Amniotic stem cell (primary cell): ENCODE measurements at regions not wholly inside any gene's neighbourhood (a gene's known extent, or its start where the extent isn't known, plus 50 kb on each side); places are given as distances from the start of the nearest gene placed in this dataset.

ENCODE experiments used
- DNase-seq: peaks from one replicate; lab custom pipeline; 2025; lab: John Stamatoyannopoulos, UW

GRCh38 chr1:30271401-30272276 lies 451.7 kb downstream of the MATN1 start:
- DNase-seq, result no peak

DNA sequence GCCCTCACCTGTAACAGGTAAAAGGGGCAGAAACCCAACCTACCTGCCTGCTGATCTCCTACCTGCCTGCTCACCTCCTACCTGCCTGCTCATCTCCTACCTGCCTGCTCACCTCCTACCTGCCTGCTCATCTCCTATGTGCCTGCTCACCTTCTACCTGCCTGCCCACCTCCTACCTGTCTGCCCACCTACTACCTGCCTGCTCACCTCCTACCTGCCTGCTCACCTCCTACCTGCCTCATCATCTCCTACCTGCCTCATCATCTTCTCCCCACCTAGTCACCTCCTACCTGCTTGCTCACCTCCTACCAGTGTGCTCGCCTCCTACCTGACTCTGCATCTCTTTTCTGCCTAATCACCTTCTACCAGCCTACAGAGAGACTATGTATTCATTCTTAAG lies 452.9 kb downstream of the MATN1 start:
- DNase-seq, result no peak

DNA sequence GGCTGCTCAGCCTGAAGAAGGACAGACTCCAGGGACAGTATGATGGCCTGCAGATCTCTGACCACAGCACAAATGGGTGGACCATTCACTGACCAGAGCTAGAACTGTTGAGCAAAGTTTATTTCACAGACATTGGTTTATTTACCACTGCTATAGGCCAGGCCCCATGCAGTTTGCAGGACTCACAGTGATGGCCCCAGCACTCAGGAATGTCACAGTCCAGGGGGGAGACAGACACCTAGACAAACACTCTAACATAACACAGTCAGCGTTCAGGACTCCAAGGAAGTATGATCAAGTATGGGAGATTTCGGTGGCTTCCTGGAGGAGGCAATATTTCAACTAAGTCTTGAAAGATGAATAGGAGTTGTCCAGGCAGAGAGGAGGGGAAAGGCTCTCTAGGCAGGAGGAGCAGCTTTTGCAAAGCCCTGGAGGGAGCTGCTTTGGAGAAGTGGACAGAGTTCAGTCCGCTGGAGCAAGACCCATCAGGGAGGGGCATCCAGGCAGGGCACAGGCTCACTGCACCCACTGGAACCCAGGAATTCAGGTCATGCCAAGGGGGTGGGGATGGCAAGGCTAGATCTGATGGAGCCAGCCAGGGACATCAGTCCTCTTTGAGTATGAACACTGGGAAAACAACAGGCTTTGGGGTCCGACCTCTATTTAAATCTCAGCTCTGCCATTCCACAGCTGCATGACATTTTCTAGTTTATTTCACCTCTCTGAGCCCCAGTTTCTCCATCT lies 454.3 kb downstream of the MATN1 start:
- no peak for DNase-seq

DNA sequence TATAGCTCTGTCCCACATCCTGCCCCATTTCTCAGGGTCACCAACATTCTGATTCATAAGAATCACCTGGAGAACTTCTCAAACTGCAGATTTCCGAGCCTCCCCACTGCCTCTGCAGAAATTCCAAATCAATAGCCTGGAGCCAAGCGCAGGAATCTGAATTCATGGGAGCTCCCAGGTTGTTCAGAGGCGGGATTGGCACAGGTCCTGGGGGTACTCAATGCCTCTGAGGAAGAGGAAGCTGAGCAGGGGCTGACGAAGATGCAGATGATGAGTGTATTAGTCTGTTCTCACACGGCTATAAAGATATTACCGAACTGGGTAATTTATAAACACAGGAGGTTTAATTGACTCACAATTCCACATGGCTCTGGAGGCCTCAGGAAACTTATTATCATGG lies 455.5 kb downstream of the MATN1 start:
- no peak for DNase-seq

- DNase-seq, result no peak
These were observed 456.3 kb downstream of the MATN1 start for GRCh38 chr1:30267046-30267445.

DNA sequence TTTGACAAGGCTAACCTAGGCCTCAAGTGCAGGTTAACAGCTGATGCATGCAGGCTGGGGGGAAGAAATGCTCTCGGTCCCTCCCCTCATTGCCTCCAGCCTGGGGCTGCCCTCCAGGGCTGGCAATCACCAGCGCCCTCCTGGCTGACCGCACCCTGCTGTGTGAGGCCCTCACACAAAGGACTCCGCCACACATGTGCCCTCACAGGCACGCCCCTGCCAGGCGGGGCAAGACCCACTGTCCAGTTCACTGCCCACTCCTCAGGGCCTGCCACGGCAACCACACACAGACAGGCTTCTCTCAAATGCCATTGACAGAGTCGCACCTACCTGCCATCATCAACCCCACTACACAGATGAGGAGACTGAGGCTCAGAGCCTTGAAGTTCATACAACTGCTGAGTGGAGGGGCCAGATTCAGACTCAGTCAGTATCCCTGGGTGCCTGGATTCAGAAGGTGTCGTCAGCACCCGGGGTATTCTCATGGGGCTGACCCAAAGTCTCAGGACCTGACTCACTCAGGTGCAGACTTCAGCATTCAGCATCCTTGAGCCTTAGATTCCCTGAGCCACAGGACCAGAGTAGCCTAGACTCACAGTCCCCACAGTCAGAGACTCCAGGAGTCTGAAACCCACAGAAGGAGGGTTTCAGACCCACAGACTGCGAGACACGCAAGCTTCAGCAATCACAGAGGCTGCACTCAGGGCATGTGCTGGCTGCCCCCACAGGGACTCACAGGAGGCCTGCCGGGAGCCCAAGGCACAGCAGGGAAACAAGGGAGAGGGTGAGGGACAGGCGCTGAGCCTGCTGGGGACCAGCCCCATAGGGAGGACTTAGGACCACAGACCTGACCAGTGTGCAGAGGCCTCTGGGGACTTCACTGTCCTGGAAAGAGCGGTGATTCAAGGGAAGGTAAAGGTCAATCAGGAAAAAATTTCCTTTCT lies 458.0 kb downstream of the MATN1 start:
- DNase-seq, result no peak

DNA sequence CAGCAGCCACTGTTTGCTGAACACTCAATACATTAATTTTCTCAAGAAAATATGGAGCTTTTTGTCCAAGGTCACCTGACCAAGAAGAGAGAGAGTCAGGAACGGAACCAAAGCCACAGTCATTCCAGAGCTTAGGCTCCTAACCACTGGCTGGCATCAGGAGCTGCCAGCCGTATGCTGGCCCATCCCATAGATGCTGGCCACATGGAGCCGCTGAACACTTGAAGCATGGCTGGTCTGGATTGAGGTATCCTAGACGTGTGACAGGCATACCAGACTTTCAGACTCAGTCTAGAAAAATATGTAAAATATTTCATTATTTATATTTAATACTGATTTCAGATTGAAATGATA lies 458.7 kb downstream of the MATN1 start:
- no peak for DNase-seq

DNA sequence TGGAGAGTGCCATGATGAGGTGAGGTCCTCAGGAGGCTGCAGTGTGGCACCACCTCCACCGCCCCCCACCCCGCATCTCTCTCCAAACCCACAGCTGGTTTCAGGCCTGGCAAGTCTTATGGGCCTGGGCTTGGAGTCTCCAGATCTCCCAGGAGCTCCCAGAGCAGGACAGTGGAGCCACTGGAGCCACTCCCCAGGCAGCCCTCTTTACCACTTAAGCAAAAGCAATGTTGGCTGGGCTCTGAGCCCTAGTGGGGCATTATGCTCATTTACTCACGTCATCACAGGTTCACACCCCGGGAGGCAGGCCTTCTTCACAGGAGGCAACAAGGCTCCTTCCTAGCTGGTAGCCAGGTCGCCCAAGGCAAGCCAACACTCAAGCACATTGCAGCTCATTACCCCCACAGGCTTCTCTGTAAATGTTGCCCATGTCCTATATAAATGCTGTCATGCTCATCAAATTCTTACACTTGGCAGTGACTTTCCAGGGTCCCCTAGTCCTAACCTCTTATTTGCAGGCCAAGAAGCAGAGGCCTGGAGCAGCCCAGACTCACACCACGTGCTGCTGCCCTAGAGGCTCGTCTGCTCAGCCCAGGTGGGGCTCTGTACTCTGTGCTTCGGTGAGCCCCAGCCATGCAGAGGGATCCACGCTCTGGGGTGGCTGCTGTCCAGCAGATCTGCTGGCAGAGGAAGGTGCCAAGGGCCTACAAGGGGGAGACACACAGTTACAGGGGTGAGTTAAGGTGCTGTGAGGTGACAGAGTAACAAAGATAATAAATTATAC lies 459.3 kb downstream of the MATN1 start:
- DNase-seq, result no peak

DNA sequence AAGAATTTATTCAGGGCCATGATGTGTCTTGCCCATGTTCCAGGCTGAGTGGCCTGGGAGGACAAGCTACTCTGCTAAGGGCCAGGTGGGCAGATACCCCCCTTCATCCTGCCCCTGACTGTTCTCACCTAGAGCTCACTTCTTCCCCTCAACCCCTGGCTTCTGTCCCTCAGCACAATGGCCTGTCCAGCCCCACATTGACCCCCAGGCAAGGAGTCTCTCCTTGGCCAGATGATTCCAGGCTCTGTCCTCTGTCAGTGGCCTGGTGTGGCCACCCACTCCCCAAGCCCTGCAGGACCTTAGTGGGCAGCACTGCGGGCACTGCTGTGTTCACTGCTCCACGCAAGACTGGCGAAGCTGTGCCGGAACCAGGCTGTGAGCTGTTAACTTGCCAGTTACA lies 460.0 kb downstream of the MATN1 start:
- DNase-seq, result no peak

DNA sequence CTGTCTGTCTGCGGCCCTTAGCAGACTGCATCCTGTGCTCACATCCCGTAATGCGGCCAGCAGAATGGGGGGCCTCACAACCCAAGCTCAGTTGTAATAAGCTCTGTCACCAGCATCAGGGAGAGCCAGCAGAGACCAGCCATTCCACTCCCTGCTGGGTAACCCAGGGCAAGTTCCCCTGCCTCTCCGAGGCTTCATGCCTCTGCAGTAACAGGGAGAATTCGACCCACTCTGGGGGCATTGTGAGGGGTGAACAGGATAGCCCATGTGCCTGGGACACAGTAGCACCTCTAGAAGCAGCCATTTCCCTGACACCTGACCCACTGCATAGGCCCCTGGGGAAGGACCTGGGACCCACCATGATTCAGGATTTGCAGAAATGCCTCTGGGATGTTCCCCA lies 461.2 kb downstream of the MATN1 start:
- DNase-seq, result no peak

GRCh38 chr1:30260318-30260717 lies 463.1 kb downstream of the MATN1 start:
- no peak for DNase-seq

DNA sequence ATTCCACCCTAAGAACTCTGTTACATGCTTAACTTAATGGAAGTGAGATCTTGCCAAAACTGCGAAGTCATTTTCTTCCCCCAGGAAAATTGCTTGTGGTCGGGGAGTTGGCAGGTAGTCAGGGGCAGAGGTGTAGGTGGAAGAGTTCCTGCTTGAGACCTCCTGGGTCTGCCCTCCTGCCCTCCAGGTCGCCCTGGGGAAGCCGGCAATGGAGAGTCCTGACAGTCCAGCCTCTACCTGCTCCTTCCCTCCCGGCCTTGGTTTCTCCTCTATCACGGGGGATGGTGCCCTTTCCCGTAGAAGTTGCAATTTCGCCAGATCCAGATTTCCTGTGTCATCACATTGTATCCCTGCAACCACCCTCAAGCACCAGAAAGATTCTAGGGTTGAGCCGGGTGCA lies 463.8 kb downstream of the MATN1 start:
- no peak for DNase-seq

GRCh38 chr1:30258876-30259275 lies 464.5 kb downstream of the MATN1 start:
- DNase-seq, result no peak

GRCh38 chr1:30258471-30258870 lies 464.9 kb downstream of the MATN1 start:
- no peak for DNase-seq

DNA sequence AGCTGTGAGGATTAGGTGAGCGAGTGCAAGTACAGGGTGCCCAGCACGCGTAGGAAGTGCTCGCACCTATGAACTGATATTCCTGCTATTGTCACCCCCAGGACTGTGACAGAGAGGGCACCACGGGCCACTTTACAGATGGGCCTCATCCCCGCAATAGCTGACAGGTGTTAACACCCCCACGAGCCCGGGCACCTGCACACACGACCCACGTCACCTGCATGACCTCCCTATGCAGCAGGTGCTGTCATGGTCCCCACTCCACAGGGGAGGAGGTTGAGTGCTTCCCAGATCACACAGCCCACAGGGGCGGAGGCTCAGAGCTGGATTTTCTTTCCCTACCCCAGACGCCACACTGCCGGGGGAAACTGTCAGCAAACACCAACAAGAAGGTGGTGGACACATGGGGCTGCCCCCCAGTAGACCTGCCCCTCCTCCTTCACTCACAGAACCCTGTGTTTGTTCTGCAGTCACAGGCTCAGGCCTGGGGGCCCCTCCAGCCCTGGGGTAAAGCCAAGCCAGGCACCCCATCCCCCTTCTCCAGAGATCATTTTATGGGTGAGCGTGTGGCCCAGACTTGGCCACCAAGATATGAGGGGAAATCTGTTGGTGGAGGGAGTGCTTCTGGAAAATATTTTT lies 465.5 kb downstream of the MATN1 start:
- DNase-seq, result no peak

- no peak for DNase-seq
These were observed 466.1 kb downstream of the MATN1 start for GRCh38 chr1:30257322-30257721.

DNA sequence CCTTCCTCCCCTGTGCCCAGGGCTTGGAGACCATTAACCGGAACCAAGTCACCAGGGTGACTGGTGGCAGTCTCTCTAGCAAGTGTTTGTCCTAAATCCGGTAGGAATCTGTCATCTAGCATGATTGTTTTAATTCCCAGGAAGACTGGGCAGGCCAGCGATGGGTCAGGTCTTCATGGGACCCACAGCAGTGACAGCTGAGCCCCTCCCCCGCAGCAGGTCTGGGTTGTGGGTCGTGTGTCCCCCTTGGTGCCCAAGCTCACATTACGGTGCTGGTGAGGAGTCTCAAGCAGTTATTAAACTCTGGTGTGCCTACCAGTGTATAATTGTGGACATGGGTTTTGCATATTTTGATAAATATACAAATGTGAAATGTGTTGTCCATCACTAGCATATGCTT lies 466.5 kb downstream of the MATN1 start:
- DNase-seq, result no peak

GRCh38 chr1:30255111-30255724 lies 468.2 kb downstream of the MATN1 start:
- no peak for DNase-seq

GRCh38 chr1:30253807-30254440 lies 469.5 kb downstream of the MATN1 start:
- no peak for DNase-seq

DNA sequence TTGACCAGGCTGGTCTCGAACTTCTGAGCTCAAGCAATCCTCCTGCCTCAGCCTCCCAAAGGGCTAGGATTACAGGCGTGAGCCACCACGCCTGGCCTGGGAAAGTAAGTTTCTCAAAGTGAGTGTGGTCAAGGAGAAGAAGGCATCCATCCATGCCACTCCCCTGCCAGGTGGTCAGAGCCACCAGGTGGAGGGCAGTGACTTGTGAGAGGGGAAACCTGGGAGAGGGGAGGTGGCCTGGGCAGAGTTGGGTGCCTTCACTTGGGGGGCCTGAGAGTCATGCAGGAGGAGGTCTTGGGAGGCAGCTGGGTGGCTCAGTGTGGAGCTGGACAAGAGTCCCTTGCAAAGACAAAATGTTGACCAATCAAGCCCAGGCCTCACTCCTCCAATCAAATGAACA lies 470.0 kb downstream of the MATN1 start:
- DNase-seq, result no peak
